GM08714 (cell line): ENCODE measurements at regions not wholly inside any gene's neighbourhood (a gene's known extent, or its start where the extent isn't known, plus 50 kb on each side); places are given as distances from the start of the nearest gene placed in this dataset.

ENCODE experiments used
- H3K4me3 ChIP-seq: fragments of 200-500 bp; sonication (Bioruptor generic); 2 replicates; pipeline ENCODE4 v1.5.1; 2014; ENCODE audit warnings: mild to moderate bottlenecking, low read length, inconsistent platforms
- ZNF274 ChIP-seq: IDR thresholded peaks from 2 replicates; pipeline ENCODE4 v1.6.1; 2012; ENCODE audit warnings: mild to moderate bottlenecking, low read depth, low read length

- H3K4me3 ChIP-seq, result no peak overlapping the region
- no peak for TF ChIP-seq ZNF274
These were observed 161.9 kb downstream of the TAF11L14 start for GRCh38 chr5:17796142-17796541.

- TF ChIP-seq ZNF274, result no peak
- H3K4me3 ChIP-seq, result no peak overlapping the region
These were observed 162.6 kb downstream of the TAF11L14 start for GRCh38 chr5:17796757-17797396.

GRCh38 chr5:17799521-17799920 is 165.3 kb downstream of the TAF11L14 start:
- no peak for TF ChIP-seq ZNF274
- H3K4me3 ChIP-seq, result no peak overlapping the region

- H3K4me3 ChIP-seq, result no peak overlapping the region
- no peak for TF ChIP-seq ZNF274
These were observed 167.3 kb downstream of the TAF11L14 start for GRCh38 chr5:17801595-17801994.

- no peak for TF ChIP-seq ZNF274
- H3K4me3 ChIP-seq, result no peak overlapping the region
These were observed 168.0 kb downstream of the TAF11L14 start for GRCh38 chr5:17802256-17802655.

- no peak for TF ChIP-seq ZNF274
- H3K4me3 ChIP-seq, result no peak overlapping the region
These were observed 169.7 kb downstream of the TAF11L14 start for GRCh38 chr5:17803971-17804370.

- H3K4me3 ChIP-seq, result no peak overlapping the region
- no peak for TF ChIP-seq ZNF274
These were observed 171.1 kb downstream of the TAF11L14 start for GRCh38 chr5:17805227-17805825.

GRCh38 chr5:17806818-17807468 is 172.7 kb downstream of the TAF11L14 start:
- no peak overlapping the region for H3K4me3 ChIP-seq
- TF ChIP-seq ZNF274, result no peak

GRCh38 chr5:17808566-17808965 is 174.3 kb downstream of the TAF11L14 start:
- no peak overlapping the region for H3K4me3 ChIP-seq
- TF ChIP-seq ZNF274, result no peak

- no peak overlapping the region for H3K4me3 ChIP-seq
- TF ChIP-seq ZNF274, result no peak
These were observed 176.5 kb downstream of the TAF11L14 start for GRCh38 chr5:17810734-17811133.

- no peak overlapping the region for H3K4me3 ChIP-seq
- TF ChIP-seq ZNF274, result no peak
These were observed 179.0 kb downstream of the TAF11L14 start for GRCh38 chr5:17813214-17813613.

- no peak for TF ChIP-seq ZNF274
- H3K4me3 ChIP-seq, result no peak overlapping the region
These were observed 182.2 kb downstream of the TAF11L14 start for GRCh38 chr5:17816505-17816904.

- no peak overlapping the region for H3K4me3 ChIP-seq
These were observed 182.7 kb downstream of the TAF11L14 start for GRCh38 chr5:17816944-17817343.

GRCh38 chr5:17817990-17818389 is 183.7 kb downstream of the TAF11L14 start:
- no peak for TF ChIP-seq ZNF274
- no peak overlapping the region for H3K4me3 ChIP-seq

More at GRCh38 chr5:17816944-17817343, 182.7 kb downstream of the TAF11L14 start:
- TF ChIP-seq ZNF274, result no peak

- H3K4me3 ChIP-seq, result no peak overlapping the region
- TF ChIP-seq ZNF274, result no peak
These were observed 185.5 kb downstream of the TAF11L14 start for GRCh38 chr5:17819783-17820182.

- no peak overlapping the region for H3K4me3 ChIP-seq
- TF ChIP-seq ZNF274, result no peak
These were observed 194.4 kb downstream of the TAF11L14 start for GRCh38 chr5:17828681-17829080.
